ENCODE measurements at regions not wholly inside any gene's neighbourhood (a gene's known extent, or its start where the extent isn't known, plus 50 kb on each side); places are given as distances from the start of the nearest gene placed in this dataset.
A peak's percentile ranks its signal among the peaks of the same experiment; 100 is the strongest.

DNA sequence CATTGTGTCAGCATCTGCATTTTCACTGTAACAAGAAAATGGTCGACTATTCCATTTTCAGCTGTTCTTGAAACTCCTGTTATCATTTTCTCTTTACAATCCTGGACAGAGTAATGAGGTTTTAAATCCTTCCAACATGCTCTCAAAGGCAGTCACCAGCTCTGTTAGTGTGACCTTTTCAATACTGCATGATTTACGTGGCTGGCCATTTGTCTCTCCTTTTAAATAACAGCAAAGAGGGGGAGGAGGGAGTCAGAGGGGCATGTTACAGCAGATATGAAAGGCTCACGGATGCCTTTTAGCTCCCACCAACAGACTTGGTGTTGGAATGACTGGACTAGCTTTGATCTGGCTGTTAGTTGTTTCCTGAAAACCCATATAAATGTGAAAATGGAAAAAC, 1251.2 kb downstream of the AACS start:
- H3K27ac ChIP-seq = no peak overlapping the region
- H3K9me3 ChIP-seq (ENCODE audit: low read depth) = no peaks in the 10 kb centered on the region
- H3K36me3 ChIP-seq = no peaks in the 10 kb centered on the region
- no peaks in the 10 kb centered on the region for H3K4me1 ChIP-seq (ENCODE audit: low read depth)
- TF ChIP-seq, protein P1, sequence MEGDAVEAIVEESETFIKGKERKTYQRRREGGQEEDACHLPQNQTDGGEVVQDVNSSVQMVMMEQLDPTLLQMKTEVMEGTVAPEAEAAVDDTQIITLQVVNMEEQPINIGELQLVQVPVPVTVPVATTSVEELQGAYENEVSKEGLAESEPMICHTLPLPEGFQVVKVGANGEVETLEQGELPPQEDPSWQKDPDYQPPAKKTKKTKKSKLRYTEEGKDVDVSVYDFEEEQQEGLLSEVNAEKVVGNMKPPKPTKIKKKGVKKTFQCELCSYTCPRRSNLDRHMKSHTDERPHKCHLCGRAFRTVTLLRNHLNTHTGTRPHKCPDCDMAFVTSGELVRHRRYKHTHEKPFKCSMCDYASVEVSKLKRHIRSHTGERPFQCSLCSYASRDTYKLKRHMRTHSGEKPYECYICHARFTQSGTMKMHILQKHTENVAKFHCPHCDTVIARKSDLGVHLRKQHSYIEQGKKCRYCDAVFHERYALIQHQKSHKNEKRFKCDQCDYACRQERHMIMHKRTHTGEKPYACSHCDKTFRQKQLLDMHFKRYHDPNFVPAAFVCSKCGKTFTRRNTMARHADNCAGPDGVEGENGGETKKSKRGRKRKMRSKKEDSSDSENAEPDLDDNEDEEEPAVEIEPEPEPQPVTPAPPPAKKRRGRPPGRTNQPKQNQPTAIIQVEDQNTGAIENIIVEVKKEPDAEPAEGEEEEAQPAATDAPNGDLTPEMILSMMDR (IDR thresholded peaks at IDR 0.05; ENCODE audit: low read depth, low read length) = no peak
- no peak overlapping the region for H3K4me3 ChIP-seq
- DNase-seq (ENCODE audit: low read depth in 1 of 2, low spot score in 1 of 2) = peak in 1 of 2 donors; percentile 0
- no peaks in the 10 kb centered on the region for H3K27me3 ChIP-seq

DNA sequence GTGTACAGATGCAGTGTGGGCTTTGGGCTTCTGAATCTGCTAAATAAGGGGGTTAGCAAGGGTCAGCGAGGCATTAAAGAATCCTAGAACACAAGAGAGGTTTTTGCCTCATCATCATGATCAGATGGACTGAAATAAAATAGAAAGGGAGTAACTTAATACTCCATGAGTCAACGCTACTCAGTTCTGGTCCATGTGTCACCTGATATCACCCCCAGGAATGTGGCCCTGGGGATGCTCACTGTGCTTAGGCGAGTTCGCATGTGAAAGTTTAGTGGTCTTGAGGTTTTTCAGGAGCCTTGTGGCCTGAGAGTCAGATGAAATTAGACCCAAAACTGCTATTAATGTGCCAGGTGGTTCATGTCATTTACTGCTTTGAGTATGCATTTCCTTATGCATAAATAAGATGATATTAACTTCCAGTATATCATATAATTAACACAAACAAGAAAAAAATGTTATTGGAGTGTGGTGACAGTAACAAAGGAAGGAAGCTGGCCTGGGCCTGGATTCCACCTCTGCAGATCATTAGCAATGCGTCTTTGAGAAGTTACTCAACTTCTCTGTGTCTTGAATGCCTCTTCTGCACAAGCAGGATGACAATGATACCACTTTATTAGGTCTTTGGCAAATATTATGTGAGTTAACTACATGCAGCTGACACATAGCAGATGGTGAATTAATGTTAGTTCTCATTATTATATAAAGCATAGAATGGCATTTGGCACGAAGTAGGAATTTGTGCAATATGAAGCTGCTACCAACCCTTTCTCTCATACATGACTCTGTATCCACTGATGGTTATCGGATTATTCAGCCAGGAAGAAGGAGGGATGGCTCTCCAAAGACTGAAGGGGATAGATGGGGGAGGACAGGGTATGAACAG, 1272.6 kb downstream of the AACS start:
- H3K27me3 ChIP-seq = no peaks in the 10 kb centered on the region
- H3K4me3 ChIP-seq = no peak overlapping the region
- H3K27ac ChIP-seq = no peak overlapping the region
- no peaks in the 10 kb centered on the region for H3K9me3 ChIP-seq (ENCODE audit: low read depth)
- TF ChIP-seq, protein P1 (IDR thresholded peaks at IDR 0.05; ENCODE audit: low read depth, low read length) = no peak
- peak in 1 of 2 donors; percentile 3 for DNase-seq (ENCODE audit: low read depth in 1 of 2, low spot score in 1 of 2)
- H3K4me1 ChIP-seq (ENCODE audit: low read depth) = no peaks in the 10 kb centered on the region
- H3K36me3 ChIP-seq = no peaks in the 10 kb centered on the region

DNA sequence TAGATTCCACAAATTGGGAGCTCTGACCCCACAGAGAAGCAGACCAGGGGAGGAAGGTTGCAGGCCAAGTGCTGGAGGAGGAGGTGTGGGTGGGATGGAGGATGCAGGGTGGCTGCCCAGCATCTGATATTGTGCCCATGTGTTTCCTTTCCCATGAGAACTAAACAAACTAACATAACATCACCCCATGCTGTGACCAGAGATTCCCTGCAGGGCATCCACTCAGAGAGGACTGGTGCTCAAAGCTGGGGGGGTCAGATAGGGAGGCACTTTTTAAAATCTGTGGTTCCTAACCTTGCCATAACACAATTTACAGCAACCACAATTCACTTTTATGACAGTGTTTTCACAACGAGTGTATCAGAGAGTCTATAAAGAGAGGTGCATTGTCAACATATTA, 1277.6 kb downstream of the AACS start:
- Histone ChIP-seq H3K9me3 (ENCODE audit: low read depth) (no peaks in the 10 kb centered on the region), H3K36me3 (no peaks in the 10 kb centered on the region), H3K27me3 (no peaks in the 10 kb centered on the region), H3K27ac (no peak overlapping the region), H3K4me3 (no peak overlapping the region), H3K4me1 (ENCODE audit: low read depth) (no peaks in the 10 kb centered on the region)
- no peak for DNase-seq (ENCODE audit: low read depth in 1 of 2, low spot score in 1 of 2)
- TF ChIP-seq, protein P1 (IDR thresholded peaks at IDR 0.05; ENCODE audit: low read depth, low read length) = no peak

DNA sequence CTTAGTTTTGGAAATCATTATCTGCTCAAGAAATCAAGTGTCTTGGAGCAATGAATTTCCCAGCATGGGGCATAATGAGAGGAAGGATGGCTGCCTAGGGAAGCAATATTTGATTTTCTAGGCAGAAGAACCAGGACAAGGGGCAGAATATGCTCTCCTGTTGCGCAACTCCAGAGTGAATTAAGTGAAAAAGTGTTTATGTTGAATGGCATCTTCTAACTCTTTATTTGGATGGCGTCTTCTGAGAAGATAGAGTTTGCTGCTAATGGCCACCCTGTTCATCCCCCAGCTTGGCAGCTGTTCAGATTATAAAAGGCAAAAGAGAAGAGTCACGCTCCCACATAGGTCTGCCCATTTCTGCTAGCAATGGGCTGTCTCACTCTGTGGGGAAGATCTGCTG, 1278.1 kb downstream of the AACS start:
- H3K27ac ChIP-seq = no peak overlapping the region
- no peaks in the 10 kb centered on the region for H3K9me3 ChIP-seq (ENCODE audit: low read depth)
- DNase-seq (ENCODE audit: low read depth in 1 of 2, low spot score in 1 of 2) = no peak
- H3K27me3 ChIP-seq = no peaks in the 10 kb centered on the region
- H3K4me1 ChIP-seq (ENCODE audit: low read depth) = no peaks in the 10 kb centered on the region
- TF ChIP-seq, protein P1 (IDR thresholded peaks at IDR 0.05; ENCODE audit: low read depth, low read length) = no peak
- no peak overlapping the region for H3K4me3 ChIP-seq
- no peaks in the 10 kb centered on the region for H3K36me3 ChIP-seq

DNA sequence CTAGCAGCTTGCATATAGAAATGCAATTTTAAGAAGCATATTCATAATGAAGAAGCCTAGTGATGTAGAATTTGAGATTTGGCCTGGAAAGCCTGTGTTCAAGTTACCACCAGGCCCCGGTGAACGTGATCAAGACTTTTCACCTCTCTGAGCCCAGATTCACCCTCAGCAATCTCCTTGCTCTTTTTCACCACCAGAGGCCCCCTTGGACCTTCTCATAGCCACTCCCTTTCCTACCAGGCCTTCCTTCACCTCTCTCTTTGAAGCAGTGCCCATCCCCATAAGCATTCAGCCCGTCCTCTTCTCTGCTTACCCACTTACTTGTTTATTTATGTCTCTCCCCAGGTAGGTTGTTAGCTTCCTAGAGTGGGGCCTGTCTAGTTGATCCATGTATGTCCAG, 1280.9 kb downstream of the AACS start:
- no peak for DNase-seq (ENCODE audit: low read depth in 1 of 2, low spot score in 1 of 2)
- H3K4me1 ChIP-seq (ENCODE audit: low read depth) = no peaks in the 10 kb centered on the region
- H3K9me3 ChIP-seq (ENCODE audit: low read depth) = no peaks in the 10 kb centered on the region
- TF ChIP-seq, protein P1 (IDR thresholded peaks at IDR 0.05; ENCODE audit: low read depth, low read length) = no peak
- no peaks in the 10 kb centered on the region for H3K27me3 ChIP-seq
- H3K4me3 ChIP-seq = no peak overlapping the region
- no peaks in the 10 kb centered on the region for H3K36me3 ChIP-seq
- no peak overlapping the region for H3K27ac ChIP-seq
